ENCODE measurements at regions not wholly inside any gene's neighbourhood (a gene's known extent, or its start where the extent isn't known, plus 50 kb on each side); places are given as distances from the start of the nearest gene placed in this dataset.

DNA sequence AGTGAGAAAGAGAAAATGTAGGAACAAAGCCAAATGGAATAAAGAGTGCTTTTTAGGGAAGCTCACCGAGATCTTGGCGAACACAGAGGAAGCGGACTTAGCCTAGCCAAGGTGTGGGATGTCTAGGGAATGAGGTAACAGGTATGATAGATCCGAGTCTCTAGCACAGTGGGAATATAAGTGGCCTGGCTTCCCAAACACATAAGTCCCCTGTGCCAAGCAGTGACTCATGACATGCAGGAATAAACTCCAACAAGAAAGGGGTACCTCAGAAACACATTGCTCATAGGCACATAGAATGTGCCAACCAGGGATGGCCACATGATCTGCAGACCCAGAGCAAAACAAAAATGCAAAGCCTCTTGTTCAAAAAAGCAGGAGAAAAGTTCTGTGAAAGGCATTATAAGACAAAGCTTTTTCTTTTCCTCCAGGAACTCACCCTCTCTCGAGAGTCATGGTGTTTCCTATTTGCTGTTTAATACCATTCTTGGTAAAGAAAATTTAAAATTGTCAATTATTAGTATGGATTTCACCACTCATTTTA is 542.5 kb downstream of the GATA3 start:
- DNase-seq: no peak
- no peak for ATAC-seq (replicated peaks in 1 of 4)
- Histone ChIP-seq H3K4me1 (ENCODE audit: control insufficient read depth in 1 of 2, extremely low read depth in 1 of 2, insufficient read depth in 2 of 2, low read length in 2 of 2) (no peaks in the 10 kb centered on the region), H3K36me3 (ENCODE audit: control insufficient read depth in 2 of 2, extremely low read depth in 1 of 2, insufficient read depth in 1 of 2, low read length in 1 of 2) (no peaks in the 10 kb centered on the region), H3K4me3 (ENCODE audit: control insufficient read depth in 1 of 2, extremely low read depth in 1 of 2, low read length in 1 of 2) (no peak overlapping the region), H3K9me3 (no peaks in the 10 kb centered on the region), H3K27me3 (replicated peaks in 1 of 2; ENCODE audit: control insufficient read depth in 2 of 2, extremely low read depth in 1 of 2, insufficient read depth in 2 of 2, low read length in 1 of 2) (no peaks in the 10 kb centered on the region), H3K27ac (ENCODE audit: low read length) (no peak overlapping the region)
- H3K4me1 Mint-ChIP-seq: no peaks in the 10 kb centered on the region
- POLR2A ChIA-PET: no interaction called here
- H3K36me3 Mint-ChIP-seq: no peaks in the 10 kb centered on the region
- CTCF ChIA-PET: no interaction called here
- H3K9me3 Mint-ChIP-seq: no peaks in the 10 kb centered on the region
- 88% methylated on average over 4 of the region's 5 CpGs for WGBS (ENCODE audit: insufficient coverage)
- H3K27me3 Mint-ChIP-seq: peaks cover 2 to 5% of the 10 kb centered on the region in 2 donors
- H3K27ac Mint-ChIP-seq: no peak overlapping the region
- H3K4me3 Mint-ChIP-seq: no peak overlapping the region

DNA sequence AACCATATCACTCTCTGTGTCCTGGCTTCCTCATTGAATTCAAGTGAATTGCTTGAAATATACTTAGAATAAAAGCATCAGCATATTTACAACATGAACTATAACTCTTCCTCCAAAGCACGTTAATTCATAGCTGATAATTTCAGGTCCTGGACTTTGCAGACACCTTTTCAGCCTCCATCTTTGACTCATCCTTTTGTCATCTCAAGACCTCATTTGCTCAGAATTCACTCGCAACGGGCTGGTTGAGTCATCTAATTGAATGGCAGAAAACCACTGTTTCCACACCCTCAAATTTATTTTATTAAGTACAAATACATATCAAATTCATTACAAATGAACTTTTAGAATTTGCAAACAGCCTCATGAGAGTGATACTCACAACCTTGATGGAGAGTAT is 545.7 kb downstream of the GATA3 start:
- POLR2A ChIA-PET: no interaction called here

DNA sequence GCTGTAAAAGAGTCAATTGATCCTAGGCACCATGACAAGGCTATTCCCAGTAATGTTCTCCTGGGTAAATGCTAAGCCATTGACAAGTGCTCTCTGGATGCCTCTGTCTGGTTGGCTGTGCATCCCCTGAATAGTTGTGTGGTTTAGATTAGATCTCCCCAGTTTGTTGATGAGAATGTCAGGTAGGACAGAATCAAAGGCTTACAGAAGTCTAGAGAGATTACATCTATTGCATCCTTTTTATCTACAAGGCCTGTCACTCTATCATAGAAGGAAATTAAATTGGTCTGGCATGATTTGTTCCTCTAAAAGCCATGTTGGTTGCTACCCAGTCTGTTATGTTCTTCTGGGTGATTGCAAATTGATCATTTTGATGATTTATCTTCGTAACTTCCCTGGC is 548.3 kb downstream of the GATA3 start:
- Histone ChIP-seq H3K9me3 (no peaks in the 10 kb centered on the region), H3K4me1 (ENCODE audit: control insufficient read depth in 1 of 2, extremely low read depth in 1 of 2, insufficient read depth in 2 of 2, low read length in 2 of 2) (no peaks in the 10 kb centered on the region), H3K27me3 (replicated peaks in 1 of 2; ENCODE audit: control insufficient read depth in 2 of 2, extremely low read depth in 1 of 2, insufficient read depth in 2 of 2, low read length in 1 of 2) (peaks cover 0 to 4% of the 10 kb centered on the region in 2 experiments), H3K27ac (ENCODE audit: low read length) (no peak overlapping the region), H3K4me3 (ENCODE audit: control insufficient read depth in 1 of 2, extremely low read depth in 1 of 2, low read length in 1 of 2) (no peak overlapping the region), H3K36me3 (ENCODE audit: control insufficient read depth in 2 of 2, extremely low read depth in 1 of 2, insufficient read depth in 1 of 2, low read length in 1 of 2) (no peaks in the 10 kb centered on the region)
- Mint-ChIP-seq H3K27me3 (peaks cover 7 to 8% of the 10 kb centered on the region in 2 donors), H3K9me3 (peaks cover 9 to 17% (median 14%) of the 10 kb centered on the region in 3 donors), H3K36me3 (no peaks in the 10 kb centered on the region), H3K27ac (no peak overlapping the region), H3K4me1 (no peaks in the 10 kb centered on the region), H3K4me3 (no peak overlapping the region)
- CTCF ChIA-PET: no interaction called here
- ATAC-seq (replicated peaks in 1 of 4): no peak
- DNase-seq: no peak
- WGBS (ENCODE audit: insufficient coverage): no CpG with 5 or more reads among the region's 1 CpG
- POLR2A ChIA-PET: no interaction called here

More for the DNA sequence above, 545.7 kb downstream of the GATA3 start:
- Histone ChIP-seq H3K36me3 (ENCODE audit: control insufficient read depth in 2 of 2, extremely low read depth in 1 of 2, insufficient read depth in 1 of 2, low read length in 1 of 2) (no peaks in the 10 kb centered on the region), H3K27me3 (replicated peaks in 1 of 2; ENCODE audit: control insufficient read depth in 2 of 2, extremely low read depth in 1 of 2, insufficient read depth in 2 of 2, low read length in 1 of 2) (no peaks in the 10 kb centered on the region), H3K4me3 (ENCODE audit: control insufficient read depth in 1 of 2, extremely low read depth in 1 of 2, low read length in 1 of 2) (no peak overlapping the region), H3K9me3 (no peaks in the 10 kb centered on the region), H3K4me1 (ENCODE audit: control insufficient read depth in 1 of 2, extremely low read depth in 1 of 2, insufficient read depth in 2 of 2, low read length in 2 of 2) (no peaks in the 10 kb centered on the region), H3K27ac (ENCODE audit: low read length) (no peak overlapping the region)
- no peak for ATAC-seq (replicated peaks in 1 of 4)
- Mint-ChIP-seq H3K9me3 (peaks cover 4 to 5% (median 4%) of the 10 kb centered on the region in 3 donors), H3K36me3 (no peaks in the 10 kb centered on the region), H3K27ac (no peak overlapping the region), H3K4me1 (no peaks in the 10 kb centered on the region), H3K27me3 (peaks cover 4% of the 10 kb centered on the region in 2 donors), H3K4me3 (no peak overlapping the region)
- no peak for DNase-seq
- 23% methylated on average over 3 of the region's 3 CpGs for WGBS (ENCODE audit: insufficient coverage)
- CTCF ChIA-PET: no interaction called here

DNA sequence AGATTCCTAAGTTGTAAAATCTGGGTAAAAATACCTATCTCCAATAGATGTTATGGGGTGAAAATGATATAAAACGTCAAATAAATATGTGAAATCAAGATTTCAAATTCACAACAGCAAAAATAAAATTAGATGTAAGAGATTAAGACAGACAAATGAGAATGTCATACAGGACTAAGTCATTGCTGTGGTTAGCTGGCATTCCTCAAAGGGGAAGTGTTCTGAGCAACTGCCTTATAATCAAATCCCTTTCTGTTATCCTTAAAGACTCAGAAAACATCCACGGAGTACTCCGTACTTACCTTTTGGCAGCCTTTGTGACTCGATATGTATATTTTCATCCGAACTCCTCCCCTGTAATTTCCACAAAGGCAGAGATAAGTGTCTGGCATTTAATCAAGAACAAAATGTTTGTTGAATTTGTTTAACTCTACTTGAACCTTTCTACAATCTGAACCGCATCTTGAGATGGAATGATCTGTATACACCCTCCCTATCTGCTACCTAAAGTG is 559.6 kb downstream of the GATA3 start:
- Histone ChIP-seq H3K27me3 (replicated peaks in 1 of 2; ENCODE audit: control insufficient read depth in 2 of 2, extremely low read depth in 1 of 2, insufficient read depth in 2 of 2, low read length in 1 of 2) (no peaks in the 10 kb centered on the region), H3K27ac (ENCODE audit: low read length) (no peak overlapping the region), H3K36me3 (ENCODE audit: control insufficient read depth in 2 of 2, extremely low read depth in 1 of 2, insufficient read depth in 1 of 2, low read length in 1 of 2) (no peaks in the 10 kb centered on the region), H3K4me1 (ENCODE audit: control insufficient read depth in 1 of 2, extremely low read depth in 1 of 2, insufficient read depth in 2 of 2, low read length in 2 of 2) (peaks cover 0 to 4% of the 10 kb centered on the region in 2 experiments), H3K4me3 (ENCODE audit: control insufficient read depth in 1 of 2, extremely low read depth in 1 of 2, low read length in 1 of 2) (no peak overlapping the region), H3K9me3 (no peaks in the 10 kb centered on the region)
- Mint-ChIP-seq H3K4me3 (no peak overlapping the region), H3K9me3 (peaks cover 8 to 12% (median 11%) of the 10 kb centered on the region in 3 donors), H3K36me3 (no peaks in the 10 kb centered on the region), H3K27ac (no peak overlapping the region), H3K4me1 (peaks cover 9 to 11% (median 9%) of the 10 kb centered on the region in 3 donors), H3K27me3 (peaks cover 1 to 11% of the 10 kb centered on the region in 2 donors)
- WGBS (ENCODE audit: insufficient coverage): no CpG with 5 or more reads among the region's 6 CpGs
- ChIA-PET POLR2A (no interaction called here), CTCF (no interaction called here)
- DNase-seq (no peak), ATAC-seq (replicated peaks in 1 of 4) (no peak)

DNA sequence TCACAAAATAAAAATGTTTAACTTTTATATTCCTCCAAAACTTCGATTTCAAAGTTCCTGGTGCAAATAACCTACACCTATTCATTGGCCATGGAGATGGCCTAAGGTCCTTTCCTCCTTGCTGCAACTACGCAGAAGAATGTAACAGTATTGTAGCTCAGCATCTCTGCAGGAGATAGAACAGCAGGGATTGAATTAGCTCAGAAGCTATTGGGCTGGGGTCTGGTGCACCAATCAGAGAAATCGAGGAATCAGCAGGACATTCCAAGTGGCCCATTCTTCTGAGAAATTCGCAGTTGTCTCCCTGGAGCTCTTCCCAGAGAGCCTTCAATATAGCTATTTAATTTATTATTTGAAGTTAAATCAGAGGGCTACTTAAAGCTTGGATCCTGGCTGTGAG is 560.6 kb downstream of the GATA3 start:
- no peak overlapping the region for H3K27ac ChIP-seq (ENCODE audit: low read length)
- H3K4me1 ChIP-seq (ENCODE audit: control insufficient read depth in 1 of 2, extremely low read depth in 1 of 2, insufficient read depth in 2 of 2, low read length in 2 of 2): peaks cover 0 to 4% of the 10 kb centered on the region in 2 experiments
- no peak overlapping the region for H3K4me3 ChIP-seq (ENCODE audit: control insufficient read depth in 1 of 2, extremely low read depth in 1 of 2, low read length in 1 of 2)
- whole genome bisulfite sequencing (ENCODE audit: insufficient coverage): 80% methylated on average over 1 of the region's 4 CpGs
- Mint-ChIP-seq H3K9me3 (peaks cover 8 to 11% (median 11%) of the 10 kb centered on the region in 3 donors), H3K27me3 (peaks cover 1 to 16% of the 10 kb centered on the region in 2 donors), H3K4me3 (no peak overlapping the region), H3K27ac (no peak overlapping the region), H3K4me1 (peaks cover 9 to 11% (median 9%) of the 10 kb centered on the region in 3 donors), H3K36me3 (no peaks in the 10 kb centered on the region)
- ChIA-PET CTCF (no interaction called here), POLR2A (no interaction called here)
- no peaks in the 10 kb centered on the region for H3K27me3 ChIP-seq (replicated peaks in 1 of 2; ENCODE audit: control insufficient read depth in 2 of 2, extremely low read depth in 1 of 2, insufficient read depth in 2 of 2, low read length in 1 of 2)
- H3K9me3 ChIP-seq: no peaks in the 10 kb centered on the region
- DNase-seq (no peak), ATAC-seq (replicated peaks in 1 of 4) (no peak)
- H3K36me3 ChIP-seq (ENCODE audit: control insufficient read depth in 2 of 2, extremely low read depth in 1 of 2, insufficient read depth in 1 of 2, low read length in 1 of 2): no peaks in the 10 kb centered on the region

- no peak overlapping the region for H3K4me3 ChIP-seq (ENCODE audit: control insufficient read depth in 1 of 2, extremely low read depth in 1 of 2, low read length in 1 of 2)
- POLR2A ChIA-PET: no interaction called here
- H3K36me3 ChIP-seq (ENCODE audit: control insufficient read depth in 2 of 2, extremely low read depth in 1 of 2, insufficient read depth in 1 of 2, low read length in 1 of 2): no peaks in the 10 kb centered on the region
- H3K4me1 ChIP-seq (ENCODE audit: control insufficient read depth in 1 of 2, extremely low read depth in 1 of 2, insufficient read depth in 2 of 2, low read length in 2 of 2): peaks cover 0 to 4% of the 10 kb centered on the region in 2 experiments
- no peak for ATAC-seq (replicated peaks in 1 of 4)
- H3K9me3 Mint-ChIP-seq: peaks cover 4 to 7% (median 6%) of the 10 kb centered on the region in 3 donors
- 0% methylated on average over 1 of the region's 6 CpGs for WGBS (ENCODE audit: insufficient coverage)
- no peak for DNase-seq
- no peak overlapping the region for H3K27ac Mint-ChIP-seq
- H3K27me3 ChIP-seq (replicated peaks in 1 of 2; ENCODE audit: control insufficient read depth in 2 of 2, extremely low read depth in 1 of 2, insufficient read depth in 2 of 2, low read length in 1 of 2): no peaks in the 10 kb centered on the region
- H3K4me3 Mint-ChIP-seq: no peak overlapping the region
- H3K27ac ChIP-seq (ENCODE audit: low read length): no peak overlapping the region
- CTCF ChIA-PET: no interaction called here
- peaks cover 9 to 11% (median 9%) of the 10 kb centered on the region in 3 donors for H3K4me1 Mint-ChIP-seq
- peaks cover 1 to 16% of the 10 kb centered on the region in 2 donors for H3K27me3 Mint-ChIP-seq
- H3K36me3 Mint-ChIP-seq: no peaks in the 10 kb centered on the region
- no peaks in the 10 kb centered on the region for H3K9me3 ChIP-seq
Measured at GRCh38 chr10:8616166-8616565, 561.7 kb downstream of the GATA3 start.

DNA sequence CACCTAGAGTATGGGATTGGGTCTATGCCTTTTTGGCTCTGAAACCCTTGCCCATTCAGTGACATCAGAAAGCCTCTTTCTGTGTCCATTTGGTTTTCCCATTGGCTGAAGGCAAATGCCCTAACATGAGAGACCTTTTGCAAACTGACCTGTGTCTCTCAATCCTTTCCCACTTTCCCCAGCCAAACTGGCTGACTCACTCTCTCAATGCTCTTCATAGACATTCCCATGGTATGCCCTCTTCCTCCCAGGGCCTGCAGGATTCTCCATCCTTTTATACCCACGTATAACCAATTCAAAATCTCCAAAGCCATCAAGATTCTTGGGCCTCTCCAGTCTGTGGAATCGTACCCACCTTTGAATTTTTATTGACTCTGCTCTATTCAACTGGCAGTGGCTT is 563.3 kb downstream of the GATA3 start:
- WGBS (ENCODE audit: insufficient coverage): 100% methylated on average over 2 of the region's 2 CpGs
- Mint-ChIP-seq H3K4me1 (peaks cover 9 to 11% (median 9%) of the 10 kb centered on the region in 3 donors), H3K9me3 (peaks cover 0 to 5% (median 0%) of the 10 kb centered on the region in 3 donors), H3K27me3 (peaks cover 1 to 16% of the 10 kb centered on the region in 2 donors), H3K27ac (no peak overlapping the region), H3K36me3 (no peaks in the 10 kb centered on the region), H3K4me3 (no peak overlapping the region)
- Histone ChIP-seq H3K9me3 (no peaks in the 10 kb centered on the region), H3K36me3 (ENCODE audit: control insufficient read depth in 2 of 2, extremely low read depth in 1 of 2, insufficient read depth in 1 of 2, low read length in 1 of 2) (no peaks in the 10 kb centered on the region), H3K4me1 (ENCODE audit: control insufficient read depth in 1 of 2, extremely low read depth in 1 of 2, insufficient read depth in 2 of 2, low read length in 2 of 2) (peaks cover 0 to 4% of the 10 kb centered on the region in 2 experiments), H3K27me3 (replicated peaks in 1 of 2; ENCODE audit: control insufficient read depth in 2 of 2, extremely low read depth in 1 of 2, insufficient read depth in 2 of 2, low read length in 1 of 2) (no peaks in the 10 kb centered on the region), H3K27ac (ENCODE audit: low read length) (no peak overlapping the region), H3K4me3 (ENCODE audit: control insufficient read depth in 1 of 2, extremely low read depth in 1 of 2, low read length in 1 of 2) (no peak overlapping the region)
- ATAC-seq (replicated peaks in 1 of 4) (no peak), DNase-seq (no peak)
- ChIA-PET CTCF (no interaction called here), POLR2A (no interaction called here)
